ENCODE measurements at regions not wholly inside any gene's neighbourhood (a gene's known extent, or its start where the extent isn't known, plus 50 kb on each side); places are given as distances from the start of the nearest gene placed in this dataset.

GRCh38 chr3:84487296-84487695 is 471.5 kb upstream of the CADM2 start:
- ATAC-seq (ENCODE audit: low read depth) (no peak), DNase-seq (no peak)
- no peak overlapping the region for H4K8ac ChIP-seq (ENCODE audit: low read depth in 2 of 2, low read length in 2 of 2)
- H2BK120ac ChIP-seq (ENCODE audit: low read depth, low read length), result no peak overlapping the region
- H3K14ac ChIP-seq (replicated peaks; ENCODE audit: low read depth, low read length), result no peak overlapping the region
- BruUV-seq (replicated peaks), result no TSS peak
- H2AFZ ChIP-seq (replicated peaks; ENCODE audit: low read length, poor library complexity), result no peak overlapping the region
- no peak overlapping the region for H3K4me2 ChIP-seq (ENCODE audit: low read depth, low read length)
- no peak overlapping the region for H2BK20ac ChIP-seq (ENCODE audit: low read depth, low read length)
- intact Hi-C loops (cut with micrococcal nuclease) (no loop called here), dilution Hi-C loops (cut with HindIII; ENCODE audit: low sequenced_read_pairs, unreplicated experiment) (no loop called here), in situ Hi-C loops (cut with MboI; ENCODE audit: low sequenced_read_pairs) (no loop called here)
- H4K20me1 ChIP-seq (ENCODE audit: insufficient read depth, low read length), result no peaks in the 10 kb centered on the region
- H3K9me3 ChIP-seq (ENCODE audit: control insufficient read depth, insufficient read depth, low read length), result 0 out of 2 replicates have a peak, but pooled peaks cover 3% of the 10 kb centered on the region
- no peak overlapping the region for H2BK5ac ChIP-seq (ENCODE audit: low read depth, low read length, poor library complexity, severe bottlenecking)
- no peaks in the 10 kb centered on the region for H3K27me3 ChIP-seq (ENCODE audit: control insufficient read depth, insufficient read depth, low read length)
- no peaks in the 10 kb centered on the region for H3K9me1 ChIP-seq (ENCODE audit: insufficient read depth, low read length)
- no peak overlapping the region for H2BK15ac ChIP-seq (ENCODE audit: low read depth, low read length)
- H3K4me3 ChIP-seq (ENCODE audit: insufficient read depth, low read depth, low read length), result no peak overlapping the region
- H3K18ac ChIP-seq (ENCODE audit: low read depth, low read length), result no peak overlapping the region
- H3K4me1 ChIP-seq (ENCODE audit: control insufficient read depth, insufficient read depth, low read length), result no peaks in the 10 kb centered on the region
- H2AK5ac ChIP-seq (ENCODE audit: low read depth, low read length), result no peak overlapping the region
- POLR2A ChIA-PET (ENCODE audit: unreplicated experiment), result no interaction called here
- no peak overlapping the region for H4K91ac ChIP-seq (ENCODE audit: insufficient read depth, low read depth, low read length)
- no peak overlapping the region for H3K27ac ChIP-seq (ENCODE audit: insufficient read depth, low read length)
- H4K5ac ChIP-seq (ENCODE audit: low read depth, low read length), result no peak overlapping the region
- TF ChIP-seq BHLHE40 (IDR thresholded peaks at IDR 0.05; ENCODE audit: low read depth, low read length) (no peak), RAD21 (IDR thresholded peaks at IDR 0.05; ENCODE audit: low read length) (no peak), MAZ (IDR thresholded peaks at IDR 0.05; ENCODE audit: borderline replicate concordance, low read depth, low read length) (no peak), MXI1 (IDR thresholded peaks at IDR 0.05; ENCODE audit: borderline replicate concordance, low read depth, low read length) (no peak), FOS (IDR thresholded peaks at IDR 0.05; ENCODE audit: low read depth, low read length) (no peak), SMC3 (IDR thresholded peaks at IDR 0.05; ENCODE audit: low read depth, low read length) (no peak), ELK1 (IDR thresholded peaks at IDR 0.05; ENCODE audit: borderline replicate concordance, low read depth, low read length) (no peak), POLR2A (IDR thresholded peaks at IDR 0.05; ENCODE audit: low read depth, low read length) (no peak), USF2 (IDR thresholded peaks at IDR 0.05; ENCODE audit: low read depth, low read length) (no peak), CEBPB (IDR thresholded peaks at IDR 0.05; ENCODE audit: low read depth, low read length) (no peak), CTCF (conservative IDR thresholded peaks at IDR 0.05; ENCODE audit: low read depth, low read length) (no peak), RCOR1 (IDR thresholded peaks at IDR 0.05; ENCODE audit: insufficient replicate concordance, low read length) (no peak), CHD1 (IDR thresholded peaks at IDR 0.05; ENCODE audit: low read depth, low read length) (no peak), RFX5 (IDR thresholded peaks at IDR 0.05; ENCODE audit: low read depth, low read length) (no peak), NFE2L2 (IDR thresholded peaks at IDR 0.05; ENCODE audit: low read depth, low read length) (no peak), MAFK (IDR thresholded peaks at IDR 0.05; ENCODE audit: low read depth, low read length) (no peak)
- no peaks in the 10 kb centered on the region for H3K36me3 ChIP-seq (ENCODE audit: control insufficient read depth, insufficient read depth, low read length)
- no peak overlapping the region for H3K9ac ChIP-seq (ENCODE audit: low read depth, low read length)
- H2AK9ac ChIP-seq (replicated peaks; ENCODE audit: low read depth, low read length, poor library complexity), result no peak overlapping the region
- WGBS, 2 experiments (ENCODE audit: extremely low coverage in 2 of 2, insufficient read length in 1 of 2), result 83% methylated on average over 1 of the region's 8 CpGs; no CpG with 5 or more reads in 1 of the 2 experiments
- H3K23ac ChIP-seq (ENCODE audit: low read depth, low read length), result no peak overlapping the region
- CTCF ChIA-PET, result no interaction called here
- H3K4ac ChIP-seq (ENCODE audit: low read depth, low read length), result no peak overlapping the region
- H3K79me1 ChIP-seq (ENCODE audit: low read depth in 1 of 2, low read length in 2 of 2), result no peaks in the 10 kb centered on the region
- no peak overlapping the region for H3K56ac ChIP-seq (ENCODE audit: extremely low read depth, insufficient read depth, low read length)

Data from IMR-90 (cell line).